ENCODE measurements at regions not wholly inside any gene's neighbourhood (a gene's known extent, or its start where the extent isn't known, plus 50 kb on each side); places are given as distances from the start of the nearest gene placed in this dataset.

- Histone ChIP-seq H3K4me1 (ENCODE audit: insufficient read depth, low read length) (peaks cover 12% of the 10 kb centered on the region), H3K36me3 (ENCODE audit: insufficient read depth, low read length) (no peaks in the 10 kb centered on the region), H3K4me3 (ENCODE audit: low read length) (no peak overlapping the region), H3K27ac (ENCODE audit: low read depth, low read length) (no peak overlapping the region), H3K27me3 (ENCODE audit: insufficient read depth, low read length) (no peaks in the 10 kb centered on the region; the same call in 1 of the 2 replicates), H3K9ac (ENCODE audit: low read depth, low read length) (no peak overlapping the region), H3K9me3 (ENCODE audit: insufficient read depth, low read depth, low read length) (no peaks in the 10 kb centered on the region)
- WGBS = 94% methylated on average over 2 of the region's 2 CpGs
Observed at GRCh38 chr2:129170570-129170969, 808.9 kb upstream of the RAB6C start.

GRCh38 chr2:129174143-129174542, 805.3 kb upstream of the RAB6C start:
- H3K27me3 ChIP-seq (ENCODE audit: insufficient read depth, low read length) = no peaks in the 10 kb centered on the region; the same call in 1 of the 2 replicates
- peaks cover 12% of the 10 kb centered on the region for H3K4me1 ChIP-seq (ENCODE audit: insufficient read depth, low read length)
- H3K36me3 ChIP-seq (ENCODE audit: insufficient read depth, low read length) = no peaks in the 10 kb centered on the region
- no peak overlapping the region for H3K27ac ChIP-seq (ENCODE audit: low read depth, low read length)
- H3K4me3 ChIP-seq (ENCODE audit: low read length) = no peak overlapping the region
- WGBS = no CpG with 5 or more reads among the region's 2 CpGs
- no peak overlapping the region for H3K9ac ChIP-seq (ENCODE audit: low read depth, low read length)
- H3K9me3 ChIP-seq (ENCODE audit: insufficient read depth, low read depth, low read length) = no peaks in the 10 kb centered on the region

DNA sequence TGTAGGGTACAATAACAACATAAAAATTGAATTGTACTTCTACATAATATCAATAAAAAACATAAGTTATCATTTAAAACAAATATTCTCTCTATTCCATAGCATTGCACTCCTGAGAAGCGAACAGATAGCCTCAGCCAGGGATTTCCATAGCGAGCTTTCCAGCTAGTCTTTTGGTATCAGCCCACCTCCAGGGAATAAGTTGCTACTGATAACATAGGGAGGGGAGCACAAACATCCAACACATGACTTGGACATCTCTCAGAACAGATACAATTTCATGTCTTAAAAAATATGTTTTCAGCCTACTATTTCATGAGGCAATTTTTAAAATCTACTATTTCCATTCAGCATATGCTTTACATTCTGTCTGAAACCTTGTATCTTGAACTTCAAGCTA, 804.4 kb upstream of the RAB6C start:
- WGBS = 92% methylated on average over 2 of the region's 2 CpGs
- H3K9ac ChIP-seq (ENCODE audit: low read depth, low read length) = no peak overlapping the region
- no peaks in the 10 kb centered on the region for H3K36me3 ChIP-seq (ENCODE audit: insufficient read depth, low read length)
- no peaks in the 10 kb centered on the region; the same call in 1 of the 2 replicates for H3K27me3 ChIP-seq (ENCODE audit: insufficient read depth, low read length)
- no peaks in the 10 kb centered on the region for H3K9me3 ChIP-seq (ENCODE audit: insufficient read depth, low read depth, low read length)
- H3K27ac ChIP-seq (ENCODE audit: low read depth, low read length) = no peak overlapping the region
- no peak overlapping the region for H3K4me3 ChIP-seq (ENCODE audit: low read length)
- peaks cover 12% of the 10 kb centered on the region for H3K4me1 ChIP-seq (ENCODE audit: insufficient read depth, low read length)

DNA sequence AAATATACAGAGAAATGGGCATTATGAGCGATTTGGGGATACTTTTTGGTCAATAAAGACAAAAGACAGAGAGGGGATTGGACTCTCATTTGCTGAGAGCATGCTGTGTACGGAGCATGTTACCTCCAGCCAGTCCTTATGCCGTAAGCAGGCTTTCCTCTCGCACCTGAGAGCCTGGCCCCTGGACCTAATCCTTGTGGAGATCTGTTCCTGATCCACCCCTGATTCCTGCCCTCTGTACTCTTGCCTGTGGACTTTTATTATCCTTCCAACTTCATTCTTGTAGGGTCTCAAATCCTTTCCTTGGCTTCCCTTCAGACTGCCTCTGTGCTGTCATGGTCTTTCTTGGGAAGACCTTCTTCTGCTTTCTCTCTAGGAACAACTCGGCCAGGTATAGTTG, 803.1 kb upstream of the RAB6C start:
- H3K27me3 ChIP-seq (ENCODE audit: insufficient read depth, low read length) = no peaks in the 10 kb centered on the region; the same call in 1 of the 2 replicates
- no peak overlapping the region for H3K9ac ChIP-seq (ENCODE audit: low read depth, low read length)
- H3K36me3 ChIP-seq (ENCODE audit: insufficient read depth, low read length) = no peaks in the 10 kb centered on the region
- no peak overlapping the region for H3K27ac ChIP-seq (ENCODE audit: low read depth, low read length)
- no peaks in the 10 kb centered on the region for H3K9me3 ChIP-seq (ENCODE audit: insufficient read depth, low read depth, low read length)
- H3K4me1 ChIP-seq (ENCODE audit: insufficient read depth, low read length) = peaks cover 12% of the 10 kb centered on the region
- WGBS = 94% methylated on average over 5 of the region's 5 CpGs
- no peak overlapping the region for H3K4me3 ChIP-seq (ENCODE audit: low read length)

DNA sequence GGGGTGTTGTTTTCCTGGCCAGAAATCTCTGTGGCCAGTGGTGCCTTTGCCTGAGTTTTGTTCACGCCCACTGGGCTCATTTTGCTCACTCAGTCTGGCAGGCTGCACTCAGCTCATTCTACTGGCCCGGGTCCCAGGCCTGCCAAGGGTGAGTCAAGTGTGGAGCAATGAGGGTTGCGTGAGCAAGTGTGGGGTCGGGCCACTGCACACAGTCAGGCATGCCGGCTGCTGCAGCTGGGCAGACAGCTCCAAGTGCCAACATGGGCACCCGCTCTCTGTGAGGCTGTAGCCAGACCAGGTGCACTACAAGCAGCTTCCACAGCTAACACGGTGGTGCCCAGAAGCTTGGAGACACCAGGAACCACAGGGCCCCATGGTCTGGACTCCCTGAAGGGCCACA, 801.1 kb upstream of the RAB6C start:
- Histone ChIP-seq H3K9me3 (ENCODE audit: insufficient read depth, low read depth, low read length) (no peaks in the 10 kb centered on the region), H3K27ac (ENCODE audit: low read depth, low read length) (no peak overlapping the region), H3K4me1 (ENCODE audit: insufficient read depth, low read length) (peaks cover 12% of the 10 kb centered on the region), H3K36me3 (ENCODE audit: insufficient read depth, low read length) (no peaks in the 10 kb centered on the region), H3K9ac (ENCODE audit: low read depth, low read length) (no peak overlapping the region), H3K27me3 (ENCODE audit: insufficient read depth, low read length) (no peaks in the 10 kb centered on the region; the same call in 1 of the 2 replicates), H3K4me3 (ENCODE audit: low read length) (no peak overlapping the region)
- WGBS = 77% methylated on average over 7 of the region's 7 CpGs

DNA sequence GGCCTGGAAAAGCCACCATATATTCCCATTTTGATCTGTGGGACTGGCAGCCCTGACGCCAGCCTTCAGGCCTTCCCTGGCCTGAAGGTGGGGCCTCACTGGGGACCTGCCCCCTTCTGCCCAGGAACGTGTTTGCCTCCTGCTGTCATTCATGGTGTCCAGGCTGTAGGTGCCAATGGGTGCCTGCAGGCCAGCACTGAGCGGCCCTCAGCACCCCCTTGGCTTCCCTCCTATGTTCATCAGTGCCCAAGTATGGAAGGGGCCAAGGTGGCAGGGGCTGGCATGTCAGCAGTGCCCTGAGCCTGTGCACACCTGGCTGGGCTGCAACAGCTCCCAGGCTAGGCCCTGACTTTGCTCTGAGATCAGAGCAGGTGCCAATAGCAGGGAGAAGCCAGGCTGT, 800.3 kb upstream of the RAB6C start:
- Histone ChIP-seq H3K9me3 (ENCODE audit: insufficient read depth, low read depth, low read length) (no peaks in the 10 kb centered on the region), H3K36me3 (ENCODE audit: insufficient read depth, low read length) (no peaks in the 10 kb centered on the region), H3K27me3 (ENCODE audit: insufficient read depth, low read length) (no peaks in the 10 kb centered on the region; the same call in 1 of the 2 replicates), H3K27ac (ENCODE audit: low read depth, low read length) (no peak overlapping the region), H3K4me3 (ENCODE audit: low read length) (no peak overlapping the region), H3K9ac (ENCODE audit: low read depth, low read length) (no peak overlapping the region), H3K4me1 (ENCODE audit: insufficient read depth, low read length) (peaks cover 5% of the 10 kb centered on the region; the same call in 1 of the 2 replicates)
- 94% methylated on average over 3 of the region's 3 CpGs for WGBS

GRCh38 chr2:129180124-129180716, 799.2 kb upstream of the RAB6C start:
- WGBS = 84% methylated on average over 5 of the region's 5 CpGs
- H3K27ac ChIP-seq (ENCODE audit: low read depth, low read length) = no peak overlapping the region
- no peaks in the 10 kb centered on the region for H3K36me3 ChIP-seq (ENCODE audit: insufficient read depth, low read length)
- H3K4me3 ChIP-seq (ENCODE audit: low read length) = no peak overlapping the region
- no peak overlapping the region for H3K9ac ChIP-seq (ENCODE audit: low read depth, low read length)
- H3K4me1 ChIP-seq (ENCODE audit: insufficient read depth, low read length) = no peaks in the 10 kb centered on the region
- no peaks in the 10 kb centered on the region for H3K9me3 ChIP-seq (ENCODE audit: insufficient read depth, low read depth, low read length)
- H3K27me3 ChIP-seq (ENCODE audit: insufficient read depth, low read length) = no peaks in the 10 kb centered on the region; the same call in 1 of the 2 replicates

- 83% methylated on average over 1 of the region's 1 CpG for whole genome bisulfite sequencing
- no peaks in the 10 kb centered on the region for H3K27me3 ChIP-seq (ENCODE audit: insufficient read depth, low read length)
- H3K9ac ChIP-seq (ENCODE audit: low read depth, low read length) = no peak overlapping the region
- no peaks in the 10 kb centered on the region for H3K36me3 ChIP-seq (ENCODE audit: insufficient read depth, low read length)
- H3K4me1 ChIP-seq (ENCODE audit: insufficient read depth, low read length) = no peaks in the 10 kb centered on the region
- no peaks in the 10 kb centered on the region for H3K9me3 ChIP-seq (ENCODE audit: insufficient read depth, low read depth, low read length)
- H3K27ac ChIP-seq (ENCODE audit: low read depth, low read length) = no peak overlapping the region
- no peak overlapping the region for H3K4me3 ChIP-seq (ENCODE audit: low read length)
Observed at GRCh38 chr2:129181433-129181832, 798.0 kb upstream of the RAB6C start.

- no peaks in the 10 kb centered on the region for H3K9me3 ChIP-seq (ENCODE audit: insufficient read depth, low read depth, low read length)
- peaks cover 2% of the 10 kb centered on the region; the same call in 1 of the 2 replicates for H3K4me1 ChIP-seq (ENCODE audit: insufficient read depth, low read length)
- H3K27me3 ChIP-seq (ENCODE audit: insufficient read depth, low read length) = no peaks in the 10 kb centered on the region
- 97% methylated on average over 3 of the region's 4 CpGs for WGBS
- H3K9ac ChIP-seq (ENCODE audit: low read depth, low read length) = no peak overlapping the region
- no peaks in the 10 kb centered on the region for H3K36me3 ChIP-seq (ENCODE audit: insufficient read depth, low read length)
- no peak overlapping the region for H3K4me3 ChIP-seq (ENCODE audit: low read length)
- no peak overlapping the region for H3K27ac ChIP-seq (ENCODE audit: low read depth, low read length)
Observed at GRCh38 chr2:129181963-129182362, 797.5 kb upstream of the RAB6C start.

DNA sequence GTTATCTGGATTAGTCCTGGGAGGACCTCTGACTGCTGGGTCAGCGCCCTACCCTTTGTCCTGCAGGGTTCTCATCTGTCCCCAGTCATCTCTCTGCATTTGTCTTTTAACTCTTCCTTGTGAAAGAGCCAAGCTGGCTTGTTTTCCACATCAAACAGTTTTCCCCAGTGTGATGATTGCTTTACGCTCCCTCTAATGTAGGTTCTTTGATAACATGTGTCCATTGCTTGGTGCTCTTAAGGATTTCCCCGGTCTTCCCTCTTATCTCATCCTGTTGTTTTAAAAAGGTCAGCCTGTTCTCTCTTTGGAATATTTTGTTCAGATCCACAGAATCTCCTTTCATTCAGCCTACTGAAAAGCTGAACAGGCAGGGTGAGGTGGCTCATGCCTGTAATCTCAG, 792.1 kb upstream of the RAB6C start:
- no peaks in the 10 kb centered on the region for H3K27me3 ChIP-seq (ENCODE audit: insufficient read depth, low read length)
- H3K4me1 ChIP-seq (ENCODE audit: insufficient read depth, low read length) = peaks cover 28% of the 10 kb centered on the region
- no peak overlapping the region for H3K9ac ChIP-seq (ENCODE audit: low read depth, low read length)
- H3K9me3 ChIP-seq (ENCODE audit: insufficient read depth, low read depth, low read length) = no peaks in the 10 kb centered on the region
- no peaks in the 10 kb centered on the region for H3K36me3 ChIP-seq (ENCODE audit: insufficient read depth, low read length)
- 54% methylated on average over 3 of the region's 3 CpGs for WGBS
- no peak overlapping the region for H3K27ac ChIP-seq (ENCODE audit: low read depth, low read length)
- no peak overlapping the region for H3K4me3 ChIP-seq (ENCODE audit: low read length)

DNA sequence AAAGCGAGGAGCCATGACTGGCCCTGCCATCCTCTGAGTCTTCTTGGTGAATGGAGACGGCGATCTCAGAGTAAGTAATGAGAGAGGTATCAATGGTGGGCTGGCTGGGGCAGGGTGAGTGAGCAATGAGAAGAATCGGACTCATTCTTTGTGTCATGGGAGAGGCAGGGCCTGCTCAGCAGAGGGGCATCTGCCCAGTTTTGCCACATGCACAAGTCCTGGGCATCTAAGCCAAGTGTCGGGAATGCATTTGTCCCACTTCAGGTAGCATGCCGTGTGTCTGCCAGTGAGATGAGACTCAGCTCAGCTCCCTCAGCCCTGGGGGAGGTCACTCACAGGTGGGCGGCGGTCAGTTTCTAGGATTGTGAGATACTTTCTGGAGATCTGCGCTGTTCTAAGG, 791.0 kb upstream of the RAB6C start:
- Histone ChIP-seq H3K36me3 (ENCODE audit: insufficient read depth, low read length) (no peaks in the 10 kb centered on the region), H3K4me3 (ENCODE audit: low read length) (no peak overlapping the region), H3K4me1 (ENCODE audit: insufficient read depth, low read length) (peaks cover 28% of the 10 kb centered on the region), H3K27me3 (ENCODE audit: insufficient read depth, low read length) (peaks cover 4% of the 10 kb centered on the region; the same call in 1 of the 2 replicates), H3K9me3 (ENCODE audit: insufficient read depth, low read depth, low read length) (no peaks in the 10 kb centered on the region), H3K27ac (ENCODE audit: low read depth, low read length) (no peak overlapping the region), H3K9ac (ENCODE audit: low read depth, low read length) (no peak overlapping the region)
- 87% methylated on average over 9 of the region's 9 CpGs for WGBS
